ENCODE measurements at regions not wholly inside any gene's neighbourhood (a gene's known extent, or its start where the extent isn't known, plus 50 kb on each side); places are given as distances from the start of the nearest gene placed in this dataset.

GRCh38 chr1:213927846-213928245, 59.9 kb upstream of the PROX1 start:
- no peak for TF ChIP-seq CTCF (conservative IDR thresholded peaks at IDR 0.05; ENCODE audit: low read depth, low read length)
- no peak for TF ChIP-seq EZH2phosphoT487 (IDR thresholded peaks at IDR 0.05; ENCODE audit: borderline replicate concordance, low read length)
- TF ChIP-seq EZH2 (IDR thresholded peaks at IDR 0.05; ENCODE audit: low read length, unreplicated experiment) = no peak

Data from PC-3 (cell line).